ENCODE measurements at regions not wholly inside any gene's neighbourhood (a gene's known extent, or its start where the extent isn't known, plus 50 kb on each side); places are given as distances from the start of the nearest gene placed in this dataset.

DNA sequence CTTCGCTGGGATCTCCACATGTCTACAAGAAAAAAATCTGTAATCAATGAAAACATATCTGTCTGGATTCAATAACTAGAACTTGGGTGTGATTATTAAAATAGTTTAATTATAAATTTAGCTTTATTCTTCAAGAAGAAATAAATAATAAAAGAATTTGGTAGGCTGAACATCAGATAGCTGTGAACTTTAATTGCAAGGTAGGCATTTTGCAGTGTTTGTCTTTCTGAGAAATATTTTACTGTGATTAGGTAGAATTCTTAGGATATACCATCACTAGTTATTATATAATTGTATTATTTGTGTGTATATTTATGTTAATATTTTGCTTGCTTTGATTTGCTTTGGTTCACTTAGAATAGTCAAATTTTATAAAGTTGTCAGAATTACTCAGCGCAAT, 409.4 kb downstream of the PCDH18 start:
- TF ChIP-seq EP300 (IDR thresholded peaks at IDR 0.05): no peak
- TF ChIP-seq, protein P1, sequence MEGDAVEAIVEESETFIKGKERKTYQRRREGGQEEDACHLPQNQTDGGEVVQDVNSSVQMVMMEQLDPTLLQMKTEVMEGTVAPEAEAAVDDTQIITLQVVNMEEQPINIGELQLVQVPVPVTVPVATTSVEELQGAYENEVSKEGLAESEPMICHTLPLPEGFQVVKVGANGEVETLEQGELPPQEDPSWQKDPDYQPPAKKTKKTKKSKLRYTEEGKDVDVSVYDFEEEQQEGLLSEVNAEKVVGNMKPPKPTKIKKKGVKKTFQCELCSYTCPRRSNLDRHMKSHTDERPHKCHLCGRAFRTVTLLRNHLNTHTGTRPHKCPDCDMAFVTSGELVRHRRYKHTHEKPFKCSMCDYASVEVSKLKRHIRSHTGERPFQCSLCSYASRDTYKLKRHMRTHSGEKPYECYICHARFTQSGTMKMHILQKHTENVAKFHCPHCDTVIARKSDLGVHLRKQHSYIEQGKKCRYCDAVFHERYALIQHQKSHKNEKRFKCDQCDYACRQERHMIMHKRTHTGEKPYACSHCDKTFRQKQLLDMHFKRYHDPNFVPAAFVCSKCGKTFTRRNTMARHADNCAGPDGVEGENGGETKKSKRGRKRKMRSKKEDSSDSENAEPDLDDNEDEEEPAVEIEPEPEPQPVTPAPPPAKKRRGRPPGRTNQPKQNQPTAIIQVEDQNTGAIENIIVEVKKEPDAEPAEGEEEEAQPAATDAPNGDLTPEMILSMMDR (IDR thresholded peaks at IDR 0.05): no peak

Data from stomach (tissue), 4 donors.